ENCODE measurements at regions not wholly inside any gene's neighbourhood (a gene's known extent, or its start where the extent isn't known, plus 50 kb on each side); places are given as distances from the start of the nearest gene placed in this dataset.

DNA sequence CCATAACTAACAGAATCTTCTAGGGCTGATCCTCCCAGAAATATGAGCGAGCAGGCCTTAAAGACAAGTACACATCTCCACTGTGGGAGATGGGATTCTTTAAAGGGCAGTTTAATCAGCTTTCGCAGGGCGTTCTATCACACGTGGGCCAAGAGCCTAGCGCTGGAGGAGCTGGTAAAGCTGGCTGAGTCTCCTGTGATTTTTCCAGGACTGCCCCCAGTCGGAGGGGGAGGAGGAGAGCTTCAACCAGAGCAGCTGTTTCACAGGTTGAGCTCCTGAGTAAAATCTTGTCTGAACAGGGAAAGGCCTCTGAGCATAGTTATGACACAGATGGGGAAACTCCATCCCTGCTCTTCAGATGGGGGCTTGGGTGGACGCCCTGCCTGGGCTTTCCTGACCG is 87.0 kb downstream of the ZNF365 start:
- TF ChIP-seq POLR2A (IDR thresholded peaks at IDR 0.05) (no peak), POLR2AphosphoS5 (IDR thresholded peaks at IDR 0.05; ENCODE audit: insufficient read depth in 1 of 2, low read depth in 1 of 2) (no peak)
- TF ChIP-seq, protein P1, sequence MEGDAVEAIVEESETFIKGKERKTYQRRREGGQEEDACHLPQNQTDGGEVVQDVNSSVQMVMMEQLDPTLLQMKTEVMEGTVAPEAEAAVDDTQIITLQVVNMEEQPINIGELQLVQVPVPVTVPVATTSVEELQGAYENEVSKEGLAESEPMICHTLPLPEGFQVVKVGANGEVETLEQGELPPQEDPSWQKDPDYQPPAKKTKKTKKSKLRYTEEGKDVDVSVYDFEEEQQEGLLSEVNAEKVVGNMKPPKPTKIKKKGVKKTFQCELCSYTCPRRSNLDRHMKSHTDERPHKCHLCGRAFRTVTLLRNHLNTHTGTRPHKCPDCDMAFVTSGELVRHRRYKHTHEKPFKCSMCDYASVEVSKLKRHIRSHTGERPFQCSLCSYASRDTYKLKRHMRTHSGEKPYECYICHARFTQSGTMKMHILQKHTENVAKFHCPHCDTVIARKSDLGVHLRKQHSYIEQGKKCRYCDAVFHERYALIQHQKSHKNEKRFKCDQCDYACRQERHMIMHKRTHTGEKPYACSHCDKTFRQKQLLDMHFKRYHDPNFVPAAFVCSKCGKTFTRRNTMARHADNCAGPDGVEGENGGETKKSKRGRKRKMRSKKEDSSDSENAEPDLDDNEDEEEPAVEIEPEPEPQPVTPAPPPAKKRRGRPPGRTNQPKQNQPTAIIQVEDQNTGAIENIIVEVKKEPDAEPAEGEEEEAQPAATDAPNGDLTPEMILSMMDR (IDR thresholded peaks at IDR 0.05) = no peak
